Superior temporal gyrus (tissue), 1 donor: ENCODE measurements at regions not wholly inside any gene's neighbourhood (a gene's known extent, or its start where the extent isn't known, plus 50 kb on each side); places are given as distances from the start of the nearest gene placed in this dataset.
A peak's percentile ranks its signal among the peaks of the same experiment; 100 is the strongest.
"Not testable (repeated sequence)": the region's sequence is repeated elsewhere in the genome, so short reads cannot be mapped to it uniquely, and the experiment has no call there.

ENCODE experiments used
- DNase-seq: peaks from one replicate; pipeline ENCODE4 v3.0.0-alpha.2; 2016; ENCODE audit errors: extremely low spot score

DNA sequence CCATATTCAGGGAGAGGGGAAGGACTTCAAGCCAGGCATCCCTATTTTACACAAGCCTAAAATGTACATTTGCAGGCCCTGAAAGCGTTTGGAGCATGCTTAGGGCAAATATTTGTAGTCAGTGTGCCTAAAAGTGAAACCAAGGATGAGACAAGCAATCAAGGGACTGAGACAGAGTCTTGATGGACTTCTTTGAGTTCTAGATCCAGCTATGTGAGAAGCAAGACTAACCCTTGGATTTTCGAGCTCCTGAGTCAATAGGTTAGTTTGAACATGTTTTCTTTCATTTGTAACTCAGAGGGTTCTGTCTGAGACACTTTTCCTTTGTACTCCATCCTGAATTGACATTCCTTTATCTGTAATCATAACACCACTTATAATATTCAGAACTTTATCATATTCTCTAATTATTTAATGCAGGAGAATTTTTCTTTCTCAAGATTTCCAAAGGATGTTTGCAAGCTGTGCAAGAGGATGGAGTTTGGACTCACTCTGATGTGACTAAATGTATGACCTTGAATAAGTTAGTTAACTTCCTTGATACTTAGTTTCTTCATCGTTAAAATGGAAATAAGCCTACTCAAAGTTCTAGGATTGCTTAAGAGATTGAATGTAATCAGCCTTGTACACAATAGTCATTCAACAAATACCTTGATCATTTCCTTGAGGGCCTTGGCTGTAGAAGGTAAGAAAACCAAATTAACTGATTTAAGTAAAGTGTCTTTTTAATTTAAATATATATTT is 1237.8 kb upstream of the ZEB2 start:
- DNase-seq: no peak

DNA sequence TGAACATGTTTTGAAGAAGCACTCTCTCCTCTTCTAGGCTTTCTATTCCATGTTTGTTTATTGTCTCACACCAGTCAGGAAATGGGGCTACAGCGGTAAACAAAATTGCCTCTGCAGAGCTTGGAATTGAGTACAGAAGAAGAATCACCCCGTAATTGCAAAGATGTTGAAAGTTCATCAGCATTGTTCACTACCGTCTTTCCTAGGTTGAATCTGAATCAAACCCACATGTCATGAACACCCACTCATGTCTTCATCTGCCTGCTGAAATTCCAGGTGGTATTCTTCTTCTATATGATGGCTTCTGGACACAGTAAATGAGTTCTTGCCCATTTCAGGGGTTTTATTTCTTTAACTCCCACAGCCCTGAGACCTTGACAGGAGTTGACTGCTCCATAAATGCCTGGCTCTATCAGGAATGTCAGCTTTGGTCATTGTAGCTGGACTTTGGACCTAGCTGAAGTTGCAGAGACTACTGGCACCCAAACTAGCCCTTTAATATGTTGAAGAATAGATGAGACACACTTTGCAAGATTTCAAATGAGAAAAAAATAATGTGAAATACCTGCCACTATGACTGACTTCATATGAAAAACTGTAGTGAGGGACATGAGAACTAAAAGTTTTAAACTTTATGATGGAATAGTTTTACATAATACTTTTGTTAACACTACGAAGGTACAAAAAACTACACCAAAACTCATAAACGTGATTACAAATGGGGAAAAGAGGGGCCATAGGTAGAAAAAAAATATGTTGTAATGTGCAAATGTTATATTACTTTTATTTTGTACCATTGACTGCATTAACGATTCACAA is 1235.3 kb upstream of the ZEB2 start:
- no peak for DNase-seq

DNA sequence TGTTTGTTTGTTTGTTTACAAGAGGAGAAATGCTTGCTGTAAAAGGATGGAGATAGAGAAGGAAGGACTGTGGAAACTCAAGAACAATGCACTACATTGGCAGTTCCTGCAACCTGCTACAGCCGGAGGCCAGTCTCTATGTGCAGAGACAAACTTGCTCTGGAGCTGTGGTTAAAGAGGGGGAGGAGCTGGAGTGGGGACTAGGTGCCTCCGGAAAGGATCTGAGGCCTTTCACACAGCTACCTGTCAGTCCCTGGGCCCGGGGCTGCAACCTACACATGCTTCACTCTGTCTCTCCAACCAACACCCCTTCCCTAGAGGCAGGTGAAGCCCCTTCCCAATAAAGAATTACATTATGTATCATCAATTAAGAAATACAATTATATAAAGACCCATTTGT is 1234.0 kb upstream of the ZEB2 start:
- DNase-seq: no peak

DNA sequence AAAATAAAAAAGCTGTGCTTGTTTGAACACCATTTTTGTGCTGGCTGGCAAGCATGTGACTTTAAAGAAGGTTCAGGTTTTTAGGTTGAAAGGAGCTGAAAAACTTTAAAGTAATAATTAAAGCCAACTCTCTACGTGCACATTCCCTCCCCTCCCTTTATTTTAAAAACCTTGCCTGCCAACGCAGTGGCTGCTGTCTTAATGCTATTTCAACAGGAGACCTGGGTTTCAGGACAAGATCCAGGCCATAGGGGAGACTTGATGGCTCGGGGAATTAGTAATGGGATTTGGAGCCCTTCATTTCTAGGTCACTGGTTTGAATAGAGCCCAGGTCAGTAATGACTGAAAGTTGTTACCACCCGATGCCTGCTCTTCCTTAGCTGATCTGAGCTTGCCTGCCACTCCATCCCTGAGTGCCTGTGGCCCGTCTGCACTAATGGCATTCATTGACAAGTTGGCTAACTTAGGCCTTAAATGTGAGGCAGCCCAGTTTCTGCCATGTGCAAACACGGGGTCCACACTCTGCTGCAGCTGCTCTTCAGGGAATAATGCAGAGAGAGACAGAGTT is 1233.2 kb upstream of the ZEB2 start:
- DNase-seq: no peak

DNA sequence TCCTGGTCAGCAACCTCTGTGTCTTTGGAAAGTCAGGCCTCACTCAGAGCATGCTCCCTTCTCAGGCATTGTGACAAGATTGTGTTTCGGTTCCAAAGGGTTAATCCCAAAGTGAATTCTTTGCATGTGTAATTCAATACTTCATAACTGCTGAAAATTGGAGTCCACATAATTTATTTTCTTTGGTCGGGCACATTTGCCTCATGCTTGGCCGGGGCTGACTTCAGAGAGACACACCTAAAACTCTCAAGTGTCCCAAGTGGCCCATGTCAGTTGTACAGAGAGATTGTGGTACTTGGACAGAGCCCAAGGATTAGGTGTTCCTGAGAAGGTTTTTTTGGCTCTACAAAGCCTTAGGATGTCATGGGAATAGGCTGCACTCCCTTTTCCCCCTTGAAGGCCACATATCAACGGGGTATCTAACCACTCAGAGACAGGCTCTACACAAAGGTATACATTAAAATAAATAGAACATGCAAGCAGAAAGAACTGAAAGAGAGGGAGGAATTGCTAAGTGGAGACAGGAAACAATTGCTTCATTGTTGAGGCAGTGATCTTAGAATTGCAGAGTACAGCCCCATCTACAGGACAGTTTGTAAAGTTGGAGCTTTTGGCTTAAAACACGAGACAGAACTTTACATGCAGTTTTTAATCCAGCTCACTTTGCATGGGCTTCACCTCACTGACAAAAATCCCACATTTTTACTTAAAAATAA is 1232.3 kb upstream of the ZEB2 start:
- peak; percentile 94 for DNase-seq

DNA sequence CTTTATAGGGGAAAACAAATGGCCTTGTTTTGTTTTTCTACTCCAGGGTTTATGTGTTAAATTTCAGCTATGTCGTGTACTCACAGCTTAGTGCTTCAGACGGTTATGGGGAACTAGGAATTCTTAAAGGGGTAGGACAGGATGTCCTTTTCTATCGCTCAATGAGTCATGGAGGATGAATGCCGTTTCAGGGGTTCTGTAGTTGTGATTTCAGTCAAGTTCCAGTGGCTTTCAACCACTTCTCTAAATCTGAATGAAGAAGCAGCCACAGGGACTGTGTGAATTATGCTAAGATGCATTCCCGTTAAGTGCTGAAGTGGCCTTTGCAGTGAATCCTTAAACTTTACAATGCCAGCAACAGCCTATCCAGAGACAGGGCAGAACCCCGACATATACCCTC is 1231.7 kb upstream of the ZEB2 start:
- DNase-seq: peak; percentile 54

DNA sequence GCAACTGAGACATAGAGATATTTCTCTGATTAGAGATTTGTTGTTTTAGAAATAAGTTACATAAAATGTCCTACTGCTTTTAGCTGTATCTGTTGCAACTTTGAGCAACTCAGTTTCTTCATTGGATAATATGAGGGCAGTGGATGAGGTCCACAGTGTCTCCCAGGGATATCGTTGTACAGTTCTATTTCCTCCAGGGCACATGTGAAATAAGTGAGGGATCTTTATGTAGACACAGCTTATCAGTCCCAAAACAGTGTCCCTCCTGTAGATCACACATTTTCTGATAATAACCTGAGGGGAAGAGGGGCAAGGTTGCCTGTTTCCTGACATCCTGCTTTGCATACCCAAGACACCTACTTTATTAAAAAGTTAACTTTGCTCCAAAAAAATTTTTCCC is 1231.2 kb upstream of the ZEB2 start:
- DNase-seq: no peak

DNA sequence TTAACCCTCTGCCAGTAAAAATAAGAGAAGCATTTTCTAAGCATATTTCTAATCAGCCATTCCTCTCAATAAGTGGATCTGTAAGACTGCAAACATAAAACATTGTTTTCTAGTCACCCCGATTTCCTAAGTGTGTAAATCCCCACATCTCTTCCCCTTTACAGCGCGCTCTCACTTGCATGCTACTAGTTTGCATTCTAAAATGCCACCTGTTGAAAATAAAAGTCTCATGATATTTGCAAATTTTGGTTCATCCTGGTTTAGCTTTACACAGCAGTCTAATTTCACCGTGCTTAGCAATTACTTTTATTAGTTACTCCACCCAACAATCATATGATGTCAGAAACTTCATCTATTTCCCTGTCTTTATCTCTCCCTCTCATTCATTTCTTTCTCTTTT is 1230.7 kb upstream of the ZEB2 start:
- no peak for DNase-seq

DNA sequence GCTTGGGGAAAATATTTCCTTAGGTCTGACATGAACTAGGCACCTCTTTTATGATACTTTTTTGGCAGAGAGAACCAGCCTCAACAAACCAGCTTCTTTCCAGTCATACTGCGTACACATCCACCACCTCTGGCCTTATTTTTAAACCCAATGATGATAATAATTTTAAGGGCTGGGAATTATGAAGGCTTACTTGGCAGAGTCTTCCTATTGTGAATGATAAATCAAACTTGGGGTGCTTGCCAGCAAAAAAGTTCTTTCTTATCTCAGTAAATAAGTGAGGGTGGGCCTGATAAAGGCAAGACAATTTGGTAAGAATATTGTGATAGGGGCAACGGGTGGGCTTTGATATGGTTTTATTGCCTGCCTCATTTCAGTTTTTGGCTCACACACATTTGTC is 1230.2 kb upstream of the ZEB2 start:
- no peak for DNase-seq

DNA sequence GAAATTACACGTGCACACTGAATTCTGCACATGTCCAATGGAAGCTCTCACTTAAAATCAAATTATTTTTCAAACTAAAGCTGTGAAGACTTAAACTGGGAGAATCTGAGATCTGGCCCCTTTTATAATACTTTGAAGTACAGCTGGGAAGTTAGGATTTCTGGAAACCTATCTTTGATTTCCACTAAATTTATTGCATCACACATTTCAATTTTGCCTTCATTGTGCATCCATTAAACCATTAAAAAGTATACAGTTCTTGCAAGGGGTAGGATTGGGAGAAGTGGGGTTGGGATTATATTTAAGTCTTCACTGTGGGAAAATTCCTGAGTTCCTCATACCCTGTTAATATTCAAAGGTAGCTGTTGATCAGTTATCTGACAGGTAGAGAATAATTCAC is 1229.6 kb upstream of the ZEB2 start:
- DNase-seq: no peak

DNA sequence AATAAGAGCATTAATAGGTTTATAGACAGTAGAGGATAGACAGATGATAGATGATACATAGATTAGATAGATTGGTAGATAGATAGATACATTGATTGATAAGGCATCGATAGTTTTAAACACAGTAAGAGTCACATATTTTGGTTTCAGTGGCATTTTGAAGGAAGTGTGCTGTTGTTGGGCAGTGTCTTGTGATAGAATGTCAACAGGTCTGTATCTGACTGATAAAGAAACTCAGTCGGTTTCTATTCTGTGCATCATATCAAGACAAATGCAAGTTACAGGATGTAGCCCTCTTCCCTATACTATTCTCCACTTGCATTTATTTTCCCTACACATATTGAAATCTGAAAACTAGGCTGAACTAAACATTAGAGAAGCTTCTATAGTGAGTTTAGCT is 1229.0 kb upstream of the ZEB2 start:
- no peak for DNase-seq

DNA sequence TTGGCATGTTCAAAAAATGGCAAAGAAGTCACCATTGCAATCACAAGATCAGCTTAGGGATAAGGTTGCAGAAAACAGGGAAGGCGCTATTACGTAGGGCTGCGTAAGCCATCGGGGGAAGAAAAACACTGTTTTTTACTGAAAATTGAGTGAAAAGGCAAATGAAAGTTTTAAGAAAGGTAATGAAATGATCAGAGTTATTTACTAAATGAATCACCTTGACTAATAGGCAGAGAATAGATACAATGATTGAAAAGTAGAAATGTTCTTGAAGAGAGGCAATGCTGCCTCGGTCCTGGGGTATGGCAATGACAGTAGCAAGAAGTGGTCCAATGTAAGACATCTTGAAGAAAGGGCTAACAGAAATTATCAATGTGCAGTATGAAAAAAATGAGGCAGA is 1227.8 kb upstream of the ZEB2 start:
- DNase-seq: no peak

DNA sequence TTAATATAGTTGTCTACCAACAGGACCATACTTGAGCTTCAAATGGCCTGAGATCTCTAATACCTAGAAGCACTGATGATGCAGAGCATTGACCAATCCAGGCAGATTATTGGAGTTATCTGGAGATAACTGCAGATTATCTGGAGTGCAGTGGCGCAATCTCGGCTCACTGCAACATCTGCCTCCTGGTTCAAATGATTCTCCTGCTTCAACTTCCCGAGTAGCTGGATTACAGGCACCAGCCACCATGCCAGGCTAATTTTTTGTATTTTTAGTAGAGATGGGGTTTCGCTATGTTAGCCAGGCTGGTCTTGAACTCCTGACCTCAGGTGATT is 1225.4 kb upstream of the ZEB2 start:
- not testable (repeated sequence) for DNase-seq

DNA sequence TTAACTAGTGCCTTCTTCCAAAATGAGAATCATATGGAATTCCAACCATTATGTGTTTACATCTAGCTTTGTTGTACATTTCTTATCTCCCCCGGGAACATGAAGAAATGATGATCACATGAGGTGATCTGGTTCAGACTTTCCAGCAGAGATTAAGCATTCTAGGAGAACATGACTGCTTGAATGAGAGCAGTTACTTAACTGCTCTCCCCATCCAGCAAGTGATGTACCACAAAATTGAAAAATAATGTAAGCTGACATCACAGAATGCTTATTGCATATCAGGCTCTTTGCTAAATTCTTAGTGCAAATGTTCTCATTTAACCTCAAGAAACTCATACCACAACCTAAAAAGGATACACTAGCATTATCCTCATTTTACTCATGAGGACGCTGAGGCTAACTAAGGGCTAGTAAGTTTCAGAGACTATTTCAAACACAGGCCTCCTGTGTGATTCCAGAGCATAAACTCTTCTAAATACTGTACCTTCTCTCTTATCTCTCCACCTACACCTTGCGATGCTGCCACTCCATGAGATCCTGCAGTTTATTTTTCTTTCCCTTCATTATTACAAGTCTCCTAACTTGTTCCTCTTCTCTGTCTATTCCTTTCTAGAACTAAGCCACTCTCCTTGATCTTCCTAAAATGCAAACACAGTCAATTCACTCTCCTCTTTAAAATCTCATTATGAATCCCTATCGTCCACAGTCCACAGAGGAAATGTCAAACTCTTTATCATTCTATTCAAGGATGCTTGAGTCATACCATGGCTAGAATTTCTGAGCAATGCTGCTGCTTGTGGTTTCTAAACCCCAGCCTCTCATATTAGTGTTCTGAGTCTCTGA is 1224.8 kb upstream of the ZEB2 start:
- DNase-seq: no peak

DNA sequence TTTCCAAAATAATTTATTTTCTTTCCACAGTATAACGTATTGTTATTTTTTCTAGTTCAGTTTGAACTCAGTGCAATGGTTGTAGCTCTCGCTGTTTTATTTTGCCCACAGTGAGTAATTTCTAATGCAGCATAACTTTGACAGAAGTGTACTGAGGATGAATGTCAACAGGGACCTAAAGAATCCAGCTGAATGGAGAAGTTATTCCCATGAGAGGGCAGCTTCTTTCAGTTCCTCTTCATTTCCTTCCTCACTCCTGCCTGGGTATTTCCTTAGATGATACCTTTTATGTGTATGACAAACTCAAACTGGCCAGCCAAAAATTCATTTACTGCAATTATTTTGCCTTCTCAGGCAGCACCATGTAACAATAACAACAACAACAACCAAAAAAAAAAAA is 1223.1 kb upstream of the ZEB2 start:
- no peak for DNase-seq

DNA sequence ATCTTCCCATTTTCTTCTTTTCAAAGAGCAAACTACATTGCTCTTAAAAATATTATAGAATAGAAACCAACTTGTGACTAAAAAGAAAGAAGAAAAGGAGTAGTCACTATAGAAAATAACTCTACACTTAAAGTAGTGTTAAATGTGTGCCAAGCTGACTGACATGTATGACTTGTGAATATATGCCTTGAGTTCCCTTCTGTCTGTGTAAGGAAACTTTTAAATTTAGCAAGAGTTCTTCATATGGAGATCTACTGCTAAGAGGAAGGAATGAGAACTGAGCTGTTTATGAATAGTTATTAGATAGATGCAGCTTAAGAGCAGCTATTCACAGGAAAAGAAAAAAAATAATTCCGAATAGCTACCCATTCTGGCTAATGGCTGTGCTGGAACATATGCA is 1221.7 kb upstream of the ZEB2 start:
- DNase-seq: no peak

DNA sequence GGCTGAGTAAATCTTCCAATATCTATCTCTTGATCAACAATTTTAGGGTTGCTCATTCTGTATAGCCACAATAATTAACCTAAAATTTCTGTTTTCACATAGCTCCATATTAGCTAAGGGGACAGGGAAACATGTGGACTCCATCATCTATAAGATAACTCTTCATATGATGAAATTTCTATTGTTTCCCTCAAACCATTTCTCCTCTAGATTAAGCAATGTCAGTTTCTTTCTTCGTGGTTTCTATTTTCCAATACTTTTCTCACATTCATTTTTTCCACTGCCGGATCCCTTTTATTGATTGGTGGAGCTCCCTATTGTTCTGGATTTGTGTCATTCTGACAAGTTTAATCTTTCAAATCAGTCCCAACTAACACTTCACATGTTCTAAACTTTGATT is 1221.3 kb upstream of the ZEB2 start:
- no peak for DNase-seq

DNA sequence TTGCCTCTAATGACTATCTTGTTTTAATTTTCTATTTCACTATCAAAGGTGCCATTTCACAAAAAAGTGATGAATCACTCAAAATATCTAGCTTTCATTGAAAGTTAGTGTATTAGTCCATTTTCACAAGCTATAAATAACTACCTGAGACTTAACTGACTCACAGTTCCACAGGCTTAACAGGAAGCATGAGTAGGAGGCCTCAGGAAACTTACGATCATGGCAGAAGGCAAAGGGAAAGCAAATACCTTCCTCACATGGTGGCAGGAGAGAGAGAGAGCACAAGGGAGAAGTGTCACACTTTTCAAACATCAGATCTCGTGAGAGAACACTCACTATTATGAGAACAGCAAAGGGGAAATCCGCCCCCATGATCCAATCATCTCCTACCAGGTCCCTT is 1220.4 kb upstream of the ZEB2 start:
- DNase-seq: no peak

DNA sequence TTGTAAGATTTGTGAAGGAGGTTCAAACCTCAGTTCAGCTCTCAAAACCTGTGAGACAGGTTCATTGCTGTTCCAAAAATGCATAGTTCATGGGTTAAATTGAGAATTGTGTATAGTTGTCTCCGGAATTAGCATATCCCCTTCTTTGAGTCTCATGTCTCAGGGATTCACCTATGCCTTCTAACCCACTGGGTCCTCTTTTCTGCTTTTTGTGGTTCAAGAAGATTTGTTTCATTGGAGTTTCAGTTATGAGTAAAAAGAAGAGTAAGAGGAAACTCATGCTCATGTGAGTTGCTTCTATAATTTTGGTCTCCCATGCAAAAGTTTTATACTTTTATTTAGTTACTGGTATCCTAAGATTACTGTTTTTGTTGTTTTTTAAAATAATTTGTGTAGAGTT is 1219.8 kb upstream of the ZEB2 start:
- no peak for DNase-seq

DNA sequence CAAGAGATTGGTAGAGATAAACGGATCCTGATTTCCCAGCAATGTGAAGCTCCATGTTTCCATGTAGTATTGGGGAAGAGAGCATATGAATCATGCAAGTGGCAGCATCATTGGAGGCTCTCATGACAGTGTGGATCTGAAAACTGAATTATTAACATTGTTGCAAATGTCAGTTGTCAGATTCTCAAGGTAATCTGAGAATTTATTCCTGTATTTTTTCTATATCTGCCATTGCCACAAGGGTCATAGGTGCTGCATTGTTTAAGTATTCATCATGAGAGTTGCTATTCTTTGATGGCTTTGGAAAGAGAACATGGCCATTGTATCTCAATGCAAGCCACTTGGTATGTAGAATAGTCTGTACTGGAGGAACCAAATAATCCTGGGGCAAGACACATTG is 1217.0 kb upstream of the ZEB2 start:
- no peak for DNase-seq

DNA sequence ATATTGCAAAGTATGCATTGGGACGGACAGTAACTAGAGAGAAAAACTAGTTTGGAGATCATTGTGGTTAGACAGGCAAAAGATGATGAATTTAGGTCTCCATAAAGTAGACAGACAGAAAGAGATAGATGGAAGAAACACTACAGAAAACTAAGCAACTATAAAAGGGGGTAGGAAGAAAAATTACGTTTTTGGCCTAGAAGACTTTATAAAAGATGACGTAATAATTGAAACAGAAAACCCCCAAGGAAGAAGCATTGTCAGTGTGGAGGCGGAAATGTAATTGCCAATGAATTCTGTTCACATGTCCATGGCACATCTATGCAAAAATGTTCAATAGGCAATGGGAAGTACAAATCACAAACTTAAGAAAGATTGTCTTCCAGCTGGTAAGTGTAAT is 1211.5 kb upstream of the ZEB2 start:
- DNase-seq: no peak
